ENCODE measurements at regions not wholly inside any gene's neighbourhood (a gene's known extent, or its start where the extent isn't known, plus 50 kb on each side); places are given as distances from the start of the nearest gene placed in this dataset.
A peak's percentile ranks its signal among the peaks of the same experiment; 100 is the strongest.

- 81% methylated on average over 22 of the region's 26 CpGs for WGBS (ENCODE audit: low lambda C conversion rate)
- no peaks in the 10 kb centered on the region for H3K36me3 ChIP-seq (replicated peaks in 1 of 2; ENCODE audit: control insufficient read depth in 1 of 2, insufficient read depth in 2 of 2, low read length in 1 of 2)
These were observed 141.2 kb downstream of the CTTN start for GRCh38 chr11:70539360-70540095.

GRCh38 chr11:70540196-70540595 lies 141.9 kb downstream of the CTTN start:
- DNase-seq: no peak
- no peak for TF ChIP-seq GABPA (IDR thresholded peaks at IDR 0.05; ENCODE audit: low read depth)
- TF ChIP-seq PBX3 (IDR thresholded peaks at IDR 0.05): no peak
- TF ChIP-seq FOSL2 (IDR thresholded peaks at IDR 0.05; ENCODE audit: borderline replicate concordance, low read depth): no peak
- TF ChIP-seq TCF12 (IDR thresholded peaks at IDR 0.05): no peak
- Histone ChIP-seq H3F3A (replicated peaks; ENCODE audit: insufficient read depth) (no peaks in the 10 kb centered on the region), H4K20me1 (ENCODE audit: insufficient read depth) (no peaks in the 10 kb centered on the region), H3K4me3 (ENCODE audit: low read depth in 2 of 2, low read length in 1 of 2) (no peak overlapping the region), H3K4me1 (ENCODE audit: control insufficient read depth in 1 of 2, insufficient read depth in 2 of 2, low read depth in 1 of 2, low read length in 1 of 2) (no peaks in the 10 kb centered on the region; a peak in 1 of 4 replicates), H3K9me2 (no peaks in the 10 kb centered on the region), H3K36me3 (replicated peaks in 1 of 2; ENCODE audit: control insufficient read depth in 1 of 2, insufficient read depth in 2 of 2, low read length in 1 of 2) (no peaks in the 10 kb centered on the region), H3K27ac (ENCODE audit: low read depth in 2 of 2, low read length in 1 of 2) (no peak overlapping the region), H2AFZ (ENCODE audit: low read depth) (no peak overlapping the region), H3K9me3 (no peaks in the 10 kb centered on the region), H3K79me2 (ENCODE audit: insufficient read depth) (no peaks in the 10 kb centered on the region), H3K27me3 (ENCODE audit: insufficient read depth) (no peaks in the 10 kb centered on the region), H3K4me2 (no peak overlapping the region), H3K9ac (no peak overlapping the region)
- POLR2A ChIA-PET: no interaction called here
- WGBS (ENCODE audit: low lambda C conversion rate): 64% methylated on average over 12 of the region's 16 CpGs
- CTCF ChIA-PET: no interaction called here

More at GRCh38 chr11:70539360-70540095, 141.2 kb downstream of the CTTN start:
- H3K27me3 ChIP-seq (ENCODE audit: insufficient read depth): no peaks in the 10 kb centered on the region
- DNase-seq: peak; percentile 43
- H3K9ac ChIP-seq: no peak overlapping the region
- H3K79me2 ChIP-seq (ENCODE audit: insufficient read depth): no peaks in the 10 kb centered on the region
- CTCF ChIA-PET: interaction anchor here (0.6 kb wide), 1 partner anchor 14 kb away, joined by 3 read pairs; no protein-coding TSS in a partner anchor
- H3K4me3 ChIP-seq (ENCODE audit: low read depth in 2 of 2, low read length in 1 of 2): no peak overlapping the region
- no peak overlapping the region for H3K4me2 ChIP-seq
- POLR2A ChIA-PET: no interaction called here
- no peaks in the 10 kb centered on the region for H3K9me2 ChIP-seq
- H3K27ac ChIP-seq (ENCODE audit: low read depth in 2 of 2, low read length in 1 of 2): no peak overlapping the region
- no peaks in the 10 kb centered on the region for H3F3A ChIP-seq (replicated peaks; ENCODE audit: insufficient read depth)
- no peaks in the 10 kb centered on the region for H3K9me3 ChIP-seq
- H4K20me1 ChIP-seq (ENCODE audit: insufficient read depth): no peaks in the 10 kb centered on the region
- no peak for TF ChIP-seq USF1 (IDR thresholded peaks at IDR 0.05; ENCODE audit: borderline replicate concordance, low read depth)
- TF ChIP-seq TCF12 (IDR thresholded peaks at IDR 0.05): no peak
- no peak for TF ChIP-seq FOXM1 (IDR thresholded peaks at IDR 0.05; ENCODE audit: low read depth)
- no peak for TF ChIP-seq FOSL2 (IDR thresholded peaks at IDR 0.05; ENCODE audit: borderline replicate concordance, low read depth)
- TF ChIP-seq JUND (IDR thresholded peaks at IDR 0.05): no peak
- H3K4me1 ChIP-seq (ENCODE audit: control insufficient read depth in 1 of 2, insufficient read depth in 2 of 2, low read depth in 1 of 2, low read length in 1 of 2): no peaks in the 10 kb centered on the region; a peak in 1 of 4 replicates
- no peak overlapping the region for H2AFZ ChIP-seq (ENCODE audit: low read depth)

DNA sequence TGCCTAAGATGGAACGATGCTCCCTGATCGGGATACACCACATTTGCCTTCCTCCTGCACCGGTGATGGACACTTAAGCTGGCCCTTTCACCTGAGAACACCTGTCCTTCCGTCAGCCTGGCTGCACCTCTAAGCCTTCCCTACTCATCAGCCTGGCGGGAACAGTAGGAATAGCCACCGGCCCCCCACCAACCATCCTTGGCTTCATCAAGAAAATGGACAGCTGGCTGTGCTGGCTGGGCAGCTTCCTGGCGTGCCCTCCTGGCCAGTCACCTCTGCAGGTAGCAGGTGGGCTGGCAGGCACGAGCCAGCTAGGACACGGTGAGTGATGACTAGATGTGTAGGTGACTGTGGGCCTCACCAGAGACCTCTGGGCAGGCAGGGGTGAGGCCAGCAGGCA lies 142.8 kb downstream of the CTTN start:
- H2AFZ ChIP-seq (ENCODE audit: low read depth): no peak overlapping the region
- no peaks in the 10 kb centered on the region for H3F3A ChIP-seq (replicated peaks; ENCODE audit: insufficient read depth)
- no peaks in the 10 kb centered on the region for H3K9me3 ChIP-seq
- 26% methylated on average over 6 of the region's 9 CpGs for WGBS (ENCODE audit: low lambda C conversion rate)
- no peaks in the 10 kb centered on the region for H3K36me3 ChIP-seq (replicated peaks in 1 of 2; ENCODE audit: control insufficient read depth in 1 of 2, insufficient read depth in 2 of 2, low read length in 1 of 2)
- CTCF ChIA-PET: interaction anchor here (0.9 kb wide), 1 partner anchor 9 kb away, joined by 3 read pairs; no protein-coding TSS in a partner anchor
- no peak overlapping the region for H3K27ac ChIP-seq (ENCODE audit: low read depth in 2 of 2, low read length in 1 of 2)
- H3K4me3 ChIP-seq (ENCODE audit: low read depth in 2 of 2, low read length in 1 of 2): no peak overlapping the region
- POLR2A ChIA-PET: no interaction called here
- H3K9ac ChIP-seq: no peak overlapping the region
- no peaks in the 10 kb centered on the region; a peak in 1 of 4 replicates for H3K4me1 ChIP-seq (ENCODE audit: control insufficient read depth in 1 of 2, insufficient read depth in 2 of 2, low read depth in 1 of 2, low read length in 1 of 2)
- no peak overlapping the region for H3K4me2 ChIP-seq
- no peaks in the 10 kb centered on the region for H3K9me2 ChIP-seq
- H4K20me1 ChIP-seq (ENCODE audit: insufficient read depth): no peaks in the 10 kb centered on the region
- H3K27me3 ChIP-seq (ENCODE audit: insufficient read depth): no peaks in the 10 kb centered on the region
- DNase-seq: no peak
- no peaks in the 10 kb centered on the region for H3K79me2 ChIP-seq (ENCODE audit: insufficient read depth)
- TF ChIP-seq PBX3 (IDR thresholded peaks at IDR 0.05): no peak
- TF ChIP-seq, protein P1, sequence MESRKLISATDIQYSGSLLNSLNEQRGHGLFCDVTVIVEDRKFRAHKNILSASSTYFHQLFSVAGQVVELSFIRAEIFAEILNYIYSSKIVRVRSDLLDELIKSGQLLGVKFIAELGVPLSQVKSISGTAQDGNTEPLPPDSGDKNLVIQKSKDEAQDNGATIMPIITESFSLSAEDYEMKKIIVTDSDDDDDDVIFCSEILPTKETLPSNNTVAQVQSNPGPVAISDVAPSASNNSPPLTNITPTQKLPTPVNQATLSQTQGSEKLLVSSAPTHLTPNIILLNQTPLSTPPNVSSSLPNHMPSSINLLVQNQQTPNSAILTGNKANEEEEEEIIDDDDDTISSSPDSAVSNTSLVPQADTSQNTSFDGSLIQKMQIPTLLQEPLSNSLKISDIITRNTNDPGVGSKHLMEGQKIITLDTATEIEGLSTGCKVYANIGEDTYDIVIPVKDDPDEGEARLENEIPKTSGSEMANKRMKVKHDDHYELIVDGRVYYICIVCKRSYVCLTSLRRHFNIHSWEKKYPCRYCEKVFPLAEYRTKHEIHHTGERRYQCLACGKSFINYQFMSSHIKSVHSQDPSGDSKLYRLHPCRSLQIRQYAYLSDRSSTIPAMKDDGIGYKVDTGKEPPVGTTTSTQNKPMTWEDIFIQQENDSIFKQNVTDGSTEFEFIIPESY (IDR thresholded peaks at IDR 0.05; ENCODE audit: borderline replicate concordance, low read depth): no peak
- TF ChIP-seq SMC3 (IDR thresholded peaks at IDR 0.05; ENCODE audit: low read depth, low read length): no peak
- no peak for TF ChIP-seq POLR2AphosphoS5 (IDR thresholded peaks at IDR 0.05; ENCODE audit: low read depth, low read length)

Measured in SK-N-SH (cell line).